HepG2 (cell line): ENCODE measurements at regions not wholly inside any gene's neighbourhood (a gene's known extent, or its start where the extent isn't known, plus 50 kb on each side); places are given as distances from the start of the nearest gene placed in this dataset.
"Not testable (repeated sequence)": the region's sequence is repeated elsewhere in the genome, so short reads cannot be mapped to it uniquely, and the experiment has no call there.

ENCODE experiments used
- ATAC-seq: fragments of 200-7000 bp; cut with Tn5 transposase; 3 replicates; pipeline ENCODE4 v1.9.1; 2020; ENCODE audit warnings: mild to moderate bottlenecking, moderate library complexity
- BruUV-seq: library from RNA; stranded (reverse); fragments of 400-500 nt; replicated peaks from 2 replicates; lab custom pipeline; 2021; lab: Mats Ljungman, UMichigan
- CTCF ChIA-PET: fragments of 300-600 bp; formaldehyde crosslinking; extraction: SDS; loops from one replicate; lab custom pipeline; 2021; ENCODE audit warnings: low total read pairs, inconsistent platforms, low intra/inter-chr PET ratio; lab: Yijun Ruan, JAX
- POLR2A ChIA-PET: fragments of 350-600 bp; sonication (Branson Sonifier 250); formaldehyde crosslinking; loops from one replicate; lab custom pipeline; 2020; ENCODE audit warnings: antibody characterized with exemption, inconsistent platforms; lab: Yijun Ruan, JAX
- DNase-seq: peaks from one replicate; pipeline ENCODE4 v3.0.0-alpha.2; 2015; ENCODE audit warnings: low spot score
- FAIRE-seq: peaks from 3 replicates; lab custom pipeline; 2011; peaks lifted over from hg19 to GRCh38; lab: Jason Lieb, UNC
- H2AFZ ChIP-seq: one replicate; pipeline ENCODE4 v1.6.1; 2011; ENCODE audit warnings: low read length, inconsistent platforms
- H3K27ac ChIP-seq: fragments of 300-600 bp; 3 replicates; pipeline ENCODE4 v1.8.0; 2011; ENCODE audit warnings: mixed run types, mild to moderate bottlenecking, mixed read lengths, low read length, inconsistent platforms; ENCODE audit not compliant: insufficient read depth; ENCODE audit errors: extremely low read length
- H3K27me3 ChIP-seq, 2 experiments: fragments of 200-600 bp in 1 of 2; 2 replicates in 1 of 2; 3 replicates in 1 of 2; pipeline versions ENCODE4 v1.6.0 to v1.8.0; 2011; ENCODE audit warnings: low read length in 2 of 2, mild to moderate bottlenecking in 2 of 2, moderate library complexity in 2 of 2, inconsistent platforms in 1 of 2; ENCODE audit not compliant: insufficient read depth in 2 of 2, control insufficient read depth in 1 of 2
- H3K36me3 ChIP-seq, 2 experiments: fragments of 200-600 bp in 1 of 2; replicated peaks in 1 of 2; 2 replicates in 1 of 2; 3 replicates in 1 of 2; pipeline versions ENCODE4 v1.5.1 to v1.8.0; 2011; ENCODE audit warnings: low read length in 2 of 2, inconsistent platforms in 1 of 2; ENCODE audit not compliant: insufficient read depth in 2 of 2, control insufficient read depth in 1 of 2
- H3K4me1 ChIP-seq: 2 replicates; pipeline ENCODE4 v1.5.1; 2012; ENCODE audit warnings: low read length, inconsistent platforms; ENCODE audit not compliant: insufficient read depth
- H3K4me2 ChIP-seq: 2 replicates; pipeline ENCODE4 v1.6.0; 2011; ENCODE audit warnings: low read depth, low read length, inconsistent platforms
- H3K4me3 ChIP-seq, 3 experiments: fragments of 200-600 bp in 1 of 3; sonication (generic), shearing (Covaris generic) in 1 of 3; replicated peaks in 1 of 3; 2 replicates each; pipeline ENCODE4 v1.5.1; 2011 to 2016; ENCODE audit warnings: low read length in 3 of 3, inconsistent platforms in 2 of 3, low read depth in 2 of 3, mild to moderate bottlenecking in 2 of 3, control low read depth in 1 of 3, mixed read lengths in 1 of 3; ENCODE audit not compliant: insufficient read depth in 1 of 3
- H3K79me2 ChIP-seq: one replicate; pipeline ENCODE4 v1.6.1; 2011; ENCODE audit warnings: low read length, inconsistent platforms; ENCODE audit not compliant: insufficient read depth
- H3K9ac ChIP-seq: 2 replicates; pipeline ENCODE4 v1.6.0; 2011; ENCODE audit warnings: mild to moderate bottlenecking, low read depth, low read length, inconsistent platforms; ENCODE audit not compliant: insufficient read depth
- H3K9me3 ChIP-seq: 2 replicates; pipeline ENCODE4 v1.5.1; 2012; ENCODE audit warnings: mild to moderate bottlenecking, low read length
- H4K20me1 ChIP-seq: 2 replicates; pipeline ENCODE4 v1.6.0; 2011; ENCODE audit warnings: inconsistent platforms, mild to moderate bottlenecking, low read length, moderate library complexity; ENCODE audit not compliant: insufficient read depth
- BHLHE40 ChIP-seq: IDR thresholded peaks from 2 replicates; pipeline ENCODE4 v1.6.1; 2011; ENCODE audit warnings: low read length, improper control_type of control experiment
- CEBPB ChIP-seq: IDR thresholded peaks from 2 replicates; pipeline ENCODE4 v1.6.1; 2011; ENCODE audit warnings: low read depth, low read length, improper control_type of control experiment, borderline replicate concordance
- CEBPG ChIP-seq: IDR thresholded peaks from 2 replicates; pipeline ENCODE4 v1.6.1; 2016
- CTCF ChIP-seq: sonication (generic); formaldehyde crosslinking; IDR thresholded peaks from 2 replicates; pipeline ENCODE4 v1.5.0; 2020; ENCODE audit warnings: mild to moderate bottlenecking, missing genetic modification reagents, moderate library complexity
- HNRNPUL1 ChIP-seq: fragments of 200-400 bp; formaldehyde crosslinking; IDR thresholded peaks from 2 replicates; pipeline ENCODE4 v1.6.1; 2017; ENCODE audit warnings: low read depth, mild to moderate bottlenecking, low read length, moderate library complexity
- SAP130 ChIP-seq: IDR thresholded peaks from 2 replicates; pipeline ENCODE4 v1.6.1; 2016; ENCODE audit warnings: low read depth
- SMC3 ChIP-seq: IDR thresholded peaks from 2 replicates; pipeline ENCODE4 v1.6.1; 2011; ENCODE audit warnings: low read length, improper control_type of control experiment
- ZNF367 ChIP-seq: sonication (generic); formaldehyde crosslinking; IDR thresholded peaks from 2 replicates; pipeline ENCODE4 v1.4.0; 2020; ENCODE audit warnings: missing genetic modification reagents, borderline replicate concordance
- ZNF558 ChIP-seq: sonication (generic); formaldehyde crosslinking; IDR thresholded peaks from 2 replicates; pipeline ENCODE4 v1.9.0; 2022; ENCODE audit warnings: mild to moderate bottlenecking, missing genetic modification reagents, borderline replicate concordance
- ZSCAN31 ChIP-seq: sonication (generic); formaldehyde crosslinking; IDR thresholded peaks from 2 replicates; pipeline ENCODE4 v1.5.0; 2020; ENCODE audit warnings: low read depth, mild to moderate bottlenecking, missing genetic modification reagents
- WGBS: methylation state at CpG from one replicate; pipeline ENCODE4 v1.1.6; 2017; ENCODE audit warnings: low lambda C conversion rate; 5-methylcytosine and 5-hydroxymethylcytosine counted together
- in situ Hi-C: cut with HindIII; loops from 2 replicates; pipeline ENCODE4 v1.10.0; 2017; ENCODE audit warnings: low pct_unique_long_range_greater_than_20kb; ENCODE audit not compliant: extremely low pct_ligation_motif_present
- intact Hi-C: fragments of 100-400 bp; cut with micrococcal nuclease; formaldehyde crosslinking; loops from one replicate; pipeline ENCODE4 v1.10.0; 2022; ENCODE audit not compliant: unreplicated experiment
- TF ChIP-seq, protein P1 (sequence below): sonication (generic); formaldehyde crosslinking; IDR thresholded peaks from 2 replicates; pipeline ENCODE4 v1.4.0; 2020; ENCODE audit warnings: missing genetic modification reagents, borderline replicate concordance
- TF ChIP-seq, protein P2 (sequence below): sonication (generic); formaldehyde crosslinking; IDR thresholded peaks from 2 replicates; pipeline ENCODE4 v1.4.0; 2020; ENCODE audit warnings: mild to moderate bottlenecking, low read depth, missing genetic modification reagents
- TF ChIP-seq, protein P3 (sequence below): sonication (generic); formaldehyde crosslinking; IDR thresholded peaks from 2 replicates; pipeline ENCODE4 v1.4.0; 2020; ENCODE audit warnings: missing genetic modification reagents, mild to moderate bottlenecking, borderline replicate concordance

DNA sequence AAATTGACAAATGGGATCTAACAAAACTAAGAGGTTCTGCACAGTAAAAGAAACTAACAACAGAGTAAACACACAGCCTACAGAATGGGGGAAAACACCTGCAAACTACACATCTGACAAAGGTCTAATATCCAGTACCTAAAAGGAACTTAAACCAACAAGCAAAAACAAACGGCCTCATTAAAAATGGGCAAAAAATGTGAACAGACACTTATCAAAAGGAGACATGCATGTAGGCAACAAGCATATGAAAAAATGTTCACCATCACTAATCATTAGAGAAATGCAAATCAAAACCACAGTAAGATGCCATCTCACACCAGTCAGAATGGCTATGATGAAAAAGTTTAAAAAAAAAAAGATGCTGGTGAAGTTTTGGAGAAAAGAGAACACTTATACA, 197.4 kb downstream of the KBTBD2 start (continued):
- TF ChIP-seq, protein P1, sequence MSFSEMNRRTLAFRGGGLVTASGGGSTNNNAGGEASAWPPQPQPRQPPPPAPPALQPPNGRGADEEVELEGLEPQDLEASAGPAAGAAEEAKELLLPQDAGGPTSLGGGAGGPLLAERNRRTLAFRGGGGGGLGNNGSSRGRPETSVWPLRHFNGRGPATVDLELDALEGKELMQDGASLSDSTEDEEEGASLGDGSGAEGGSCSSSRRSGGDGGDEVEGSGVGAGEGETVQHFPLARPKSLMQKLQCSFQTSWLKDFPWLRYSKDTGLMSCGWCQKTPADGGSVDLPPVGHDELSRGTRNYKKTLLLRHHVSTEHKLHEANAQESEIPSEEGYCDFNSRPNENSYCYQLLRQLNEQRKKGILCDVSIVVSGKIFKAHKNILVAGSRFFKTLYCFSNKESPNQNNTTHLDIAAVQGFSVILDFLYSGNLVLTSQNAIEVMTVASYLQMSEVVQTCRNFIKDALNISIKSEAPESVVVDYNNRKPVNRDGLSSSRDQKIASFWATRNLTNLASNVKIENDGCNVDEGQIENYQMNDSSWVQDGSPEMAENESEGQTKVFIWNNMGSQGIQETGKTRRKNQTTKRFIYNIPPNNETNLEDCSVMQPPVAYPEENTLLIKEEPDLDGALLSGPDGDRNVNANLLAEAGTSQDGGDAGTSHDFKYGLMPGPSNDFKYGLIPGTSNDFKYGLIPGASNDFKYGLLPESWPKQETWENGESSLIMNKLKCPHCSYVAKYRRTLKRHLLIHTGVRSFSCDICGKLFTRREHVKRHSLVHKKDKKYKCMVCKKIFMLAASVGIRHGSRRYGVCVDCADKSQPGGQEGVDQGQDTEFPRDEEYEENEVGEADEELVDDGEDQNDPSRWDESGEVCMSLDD = no peak
- no peak for TF ChIP-seq HNRNPUL1
- no peak for TF ChIP-seq BHLHE40
- TF ChIP-seq ZNF558 = no peak
- TF ChIP-seq, protein P2, sequence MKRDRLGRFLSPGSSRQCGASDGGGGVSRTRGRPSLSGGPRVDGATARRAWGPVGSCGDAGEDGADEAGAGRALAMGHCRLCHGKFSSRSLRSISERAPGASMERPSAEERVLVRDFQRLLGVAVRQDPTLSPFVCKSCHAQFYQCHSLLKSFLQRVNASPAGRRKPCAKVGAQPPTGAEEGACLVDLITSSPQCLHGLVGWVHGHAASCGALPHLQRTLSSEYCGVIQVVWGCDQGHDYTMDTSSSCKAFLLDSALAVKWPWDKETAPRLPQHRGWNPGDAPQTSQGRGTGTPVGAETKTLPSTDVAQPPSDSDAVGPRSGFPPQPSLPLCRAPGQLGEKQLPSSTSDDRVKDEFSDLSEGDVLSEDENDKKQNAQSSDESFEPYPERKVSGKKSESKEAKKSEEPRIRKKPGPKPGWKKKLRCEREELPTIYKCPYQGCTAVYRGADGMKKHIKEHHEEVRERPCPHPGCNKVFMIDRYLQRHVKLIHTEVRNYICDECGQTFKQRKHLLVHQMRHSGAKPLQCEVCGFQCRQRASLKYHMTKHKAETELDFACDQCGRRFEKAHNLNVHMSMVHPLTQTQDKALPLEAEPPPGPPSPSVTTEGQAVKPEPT (CRISPR knock-in tag) = no peak
- TF ChIP-seq ZSCAN31 (CRISPR knock-in tag) = no peak
- no peak for TF ChIP-seq ZNF367 (CRISPR knock-in tag)
- TF ChIP-seq, all 625 proteins: peak for 0

- H4K20me1 ChIP-seq, H3K4me2 ChIP-seq, BruUV-seq, H3K36me3 ChIP-seq, in situ Hi-C loops, intact Hi-C loops, DNase-seq, H3K4me3 ChIP-seq, POLR2A ChIA-PET, H3K79me2 ChIP-seq, H3K27me3 ChIP-seq, H3K27ac ChIP-seq, FAIRE-seq, H2AFZ ChIP-seq, H3K9me3 ChIP-seq, CTCF ChIA-PET: not testable (repeated sequence)
- ATAC-seq = peak; percentile 82
- 41% methylated on average over 7 of the region's 7 CpGs for WGBS
- Histone ChIP-seq H3K4me1 (peaks cover 18% of the 10 kb centered on the region), H3K9ac (peak overlapping the region; percentile 18; the same call in 1 of the 2 replicates)
- TF ChIP-seq CTCF (CRISPR knock-in tag) (peak; percentile 59), SAP130 (CRISPR knock-in tag) (peak; percentile 28; the same call in 1 of the 2 replicates), SMC3 (peak; percentile 9; the same call in 1 of the 2 replicates), CEBPB (peak; percentile 41; the same call in 1 of the 2 replicates), CEBPG (CRISPR knock-in tag) (peak; percentile 81)
- TF ChIP-seq, protein P3, sequence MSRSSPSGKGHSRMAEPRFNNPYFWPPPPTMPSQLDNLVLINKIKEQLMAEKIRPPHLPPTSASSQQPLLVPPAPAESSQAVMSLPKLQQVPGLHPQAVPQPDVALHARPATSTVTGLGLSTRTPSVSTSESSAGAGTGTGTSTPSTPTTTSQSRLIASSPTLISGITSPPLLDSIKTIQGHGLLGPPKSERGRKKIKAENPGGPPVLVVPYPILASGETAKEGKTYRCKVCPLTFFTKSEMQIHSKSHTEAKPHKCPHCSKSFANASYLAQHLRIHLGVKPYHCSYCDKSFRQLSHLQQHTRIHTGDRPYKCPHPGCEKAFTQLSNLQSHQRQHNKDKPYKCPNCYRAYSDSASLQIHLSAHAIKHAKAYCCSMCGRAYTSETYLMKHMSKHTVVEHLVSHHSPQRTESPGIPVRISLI = peak; percentile 97
Measured at GRCh38 chr7:32691965-32692815, 196.9 kb downstream of the AVL9 start.
